Stimulated activated CD8-positive, alpha-beta memory T cell treated with anti-CD3 and anti-CD28 coated beads, Interleukin-4, amount 100 ng/mL, for 1 hour (primary cell): ENCODE measurements at regions not wholly inside any gene's neighbourhood (a gene's known extent, or its start where the extent isn't known, plus 50 kb on each side); places are given as distances from the start of the nearest gene placed in this dataset.
"Not testable (repeated sequence)": the region's sequence is repeated elsewhere in the genome, so short reads cannot be mapped to it uniquely, and the experiment has no call there.

Experiments used
- DNase-seq, 2 donors: peaks; one replicate each; pipeline ENCODE4 v3.0.0-alpha.2; 2020; ENCODE audit warnings: low read depth in 2 of 2, low spot score in 1 of 2

GRCh38 chr6:134791243-134791843, 158.6 kb downstream of the ALDH8A1 start:
- not testable (repeated sequence) for DNase-seq

- DNase-seq, result no peak
These were observed 162.5 kb downstream of the ALDH8A1 start for GRCh38 chr6:134787261-134787877.

GRCh38 chr6:134784336-134784735, 165.6 kb downstream of the ALDH8A1 start:
- DNase-seq, result no peak

- DNase-seq, result no peak
These were observed 171.5 kb downstream of the ALDH8A1 start for GRCh38 chr6:134778431-134778830.

GRCh38 chr6:134774201-134774638, 175.7 kb downstream of the ALDH8A1 start:
- DNase-seq, result no peak

GRCh38 chr6:134772671-134773360, 177.1 kb downstream of the ALDH8A1 start:
- DNase-seq, result no peak

GRCh38 chr6:134768931-134769330, 181.0 kb downstream of the ALDH8A1 start:
- DNase-seq, result no peak

GRCh38 chr6:134766497-134766896, 183.4 kb downstream of the ALDH8A1 start:
- no peak for DNase-seq

GRCh38 chr6:134764741-134765140, 185.2 kb downstream of the ALDH8A1 start:
- no peak for DNase-seq

- DNase-seq, result not testable (repeated sequence)
These were observed 186.3 kb downstream of the ALDH8A1 start for GRCh38 chr6:134763575-134763974.

- DNase-seq, result no peak
These were observed 191.3 kb downstream of the ALDH8A1 start for GRCh38 chr6:134758621-134759020.

GRCh38 chr6:134757911-134758361, 192.0 kb downstream of the ALDH8A1 start:
- DNase-seq, result no peak

GRCh38 chr6:134756374-134757025, 193.4 kb downstream of the ALDH8A1 start:
- DNase-seq, result no peak

- no peak for DNase-seq
These were observed 195.7 kb downstream of the ALDH8A1 start for GRCh38 chr6:134754013-134754690.

GRCh38 chr6:134753001-134753400, 196.9 kb downstream of the ALDH8A1 start:
- DNase-seq, result no peak

GRCh38 chr6:134752445-134752844, 197.5 kb downstream of the ALDH8A1 start:
- no peak for DNase-seq

- no peak for DNase-seq
These were observed 199.2 kb downstream of the ALDH8A1 start for GRCh38 chr6:134750669-134751068.

GRCh38 chr6:134748484-134748883, 201.4 kb downstream of the ALDH8A1 start:
- no peak for DNase-seq

- not testable (repeated sequence) for DNase-seq
These were observed 202.7 kb downstream of the ALDH8A1 start for GRCh38 chr6:134747197-134747596.

- DNase-seq, result no peak
These were observed 203.8 kb downstream of the ALDH8A1 start for GRCh38 chr6:134746140-134746539.

- DNase-seq, result not testable (repeated sequence)
These were observed 204.7 kb downstream of the ALDH8A1 start for GRCh38 chr6:134745192-134745591.
